Fibroblast of lung (primary cell): ENCODE measurements at regions not wholly inside any gene's neighbourhood (a gene's known extent, or its start where the extent isn't known, plus 50 kb on each side); places are given as distances from the start of the nearest gene placed in this dataset.

Experiments used
- EZH2 ChIP-seq: IDR thresholded peaks from 2 replicates; pipeline ENCODE4 v1.5.1; 2012; ENCODE audit warnings: low read length, control low read depth, mild to moderate bottlenecking; ENCODE audit errors: missing control alignments
- TF ChIP-seq, protein P1 (sequence below), 2 donors: IDR thresholded peaks in 1 of 2; conservative IDR thresholded peaks in 1 of 2; 1 replicate in 1 of 2; 2 replicates in 1 of 2; pipeline ENCODE4 v1.5.1; 2011 to 2012; ENCODE audit warnings: low read length in 2 of 2, control low read depth in 1 of 2, inconsistent platforms in 1 of 2, low read depth in 1 of 2, mild to moderate bottlenecking in 1 of 2

GRCh38 chr10:131570716-131571307 lies 259.3 kb upstream of the TCERG1L start:
- no peak for TF ChIP-seq EZH2
- TF ChIP-seq, protein P1, sequence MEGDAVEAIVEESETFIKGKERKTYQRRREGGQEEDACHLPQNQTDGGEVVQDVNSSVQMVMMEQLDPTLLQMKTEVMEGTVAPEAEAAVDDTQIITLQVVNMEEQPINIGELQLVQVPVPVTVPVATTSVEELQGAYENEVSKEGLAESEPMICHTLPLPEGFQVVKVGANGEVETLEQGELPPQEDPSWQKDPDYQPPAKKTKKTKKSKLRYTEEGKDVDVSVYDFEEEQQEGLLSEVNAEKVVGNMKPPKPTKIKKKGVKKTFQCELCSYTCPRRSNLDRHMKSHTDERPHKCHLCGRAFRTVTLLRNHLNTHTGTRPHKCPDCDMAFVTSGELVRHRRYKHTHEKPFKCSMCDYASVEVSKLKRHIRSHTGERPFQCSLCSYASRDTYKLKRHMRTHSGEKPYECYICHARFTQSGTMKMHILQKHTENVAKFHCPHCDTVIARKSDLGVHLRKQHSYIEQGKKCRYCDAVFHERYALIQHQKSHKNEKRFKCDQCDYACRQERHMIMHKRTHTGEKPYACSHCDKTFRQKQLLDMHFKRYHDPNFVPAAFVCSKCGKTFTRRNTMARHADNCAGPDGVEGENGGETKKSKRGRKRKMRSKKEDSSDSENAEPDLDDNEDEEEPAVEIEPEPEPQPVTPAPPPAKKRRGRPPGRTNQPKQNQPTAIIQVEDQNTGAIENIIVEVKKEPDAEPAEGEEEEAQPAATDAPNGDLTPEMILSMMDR (conservative IDR thresholded peaks at IDR 0.05 in 1 of 2, IDR thresholded peaks at IDR 0.05 in 1 of 2; ENCODE audit: low read depth in 1 of 2, low read length in 2 of 2), result no peak
